ENCODE measurements at regions not wholly inside any gene's neighbourhood (a gene's known extent, or its start where the extent isn't known, plus 50 kb on each side); places are given as distances from the start of the nearest gene placed in this dataset.

- no peak overlapping the region for H2AFZ ChIP-seq
- Mint-ChIP-seq H3K27me3 (ENCODE audit: insufficient read depth, low read depth, poor library complexity) (peaks cover 2% of the 10 kb centered on the region), H3K36me3 (ENCODE audit: low read depth) (peaks cover 36% of the 10 kb centered on the region), H3K27ac (no peak overlapping the region), H3K9me3 (peaks cover 19% of the 10 kb centered on the region), H3K4me3 (no peak overlapping the region), H3K4me1 (no peaks in the 10 kb centered on the region)
- ATAC-seq (no peak), DNase-seq (ENCODE audit: low spot score) (no peak)
- no peaks in the 10 kb centered on the region for H3K4me1 ChIP-seq (ENCODE audit: insufficient read depth)
- H3K4me2 ChIP-seq = no peak overlapping the region
- no peaks in the 10 kb centered on the region for H3K9me2 ChIP-seq (ENCODE audit: insufficient read depth)
- no peaks in the 10 kb centered on the region for H3K27me3 ChIP-seq (ENCODE audit: insufficient read depth)
- TF ChIP-seq ZNF331 (CRISPR knock-in tag; IDR thresholded peaks at IDR 0.05; ENCODE audit: low read depth) (no peak), ZNF114 (CRISPR knock-in tag; IDR thresholded peaks at IDR 0.05) (no peak), REST (IDR thresholded peaks at IDR 0.05; ENCODE audit: unreplicated experiment) (no peak), STAT1 (IDR thresholded peaks at IDR 0.05; ENCODE audit: unreplicated experiment) (no peak), ETS1 (IDR thresholded peaks at IDR 0.05) (no peak), NANOG (IDR thresholded peaks at IDR 0.05; ENCODE audit: borderline replicate concordance) (no peak), POLR2AphosphoS5 (IDR thresholded peaks at IDR 0.05; ENCODE audit: low read depth) (no peak), CTCF (conservative IDR thresholded peaks at IDR 0.05; ENCODE audit: low read depth in 2 of 2) (no peak), ZNF462 (CRISPR knock-in tag; IDR thresholded peaks at IDR 0.05) (no peak), EZH2phosphoT487 (IDR thresholded peaks at IDR 0.05; ENCODE audit: unreplicated experiment) (no peak)
- H3K36me3 ChIP-seq (ENCODE audit: insufficient read depth) = no peaks in the 10 kb centered on the region
- no peaks in the 10 kb centered on the region for H4K20me1 ChIP-seq (replicated peaks; ENCODE audit: insufficient read depth)
- no peaks in the 10 kb centered on the region; the same call in 1 of the 2 replicates for H3K79me2 ChIP-seq (replicated peaks; ENCODE audit: insufficient read depth)
- H3K27ac ChIP-seq (ENCODE audit: low read depth) = no peak overlapping the region
- H3F3A ChIP-seq (replicated peaks; ENCODE audit: low read depth) = no peaks in the 10 kb centered on the region
- H3K4me3 ChIP-seq = no peak overlapping the region
Measured at GRCh38 chr14:71638523-71639196, 293.6 kb upstream of the RGS6 start.

All from GM23338 (cell line).